ENCODE measurements at regions not wholly inside any gene's neighbourhood (a gene's known extent, or its start where the extent isn't known, plus 50 kb on each side); places are given as distances from the start of the nearest gene placed in this dataset.
A peak's percentile ranks its signal among the peaks of the same experiment; 100 is the strongest.

DNA sequence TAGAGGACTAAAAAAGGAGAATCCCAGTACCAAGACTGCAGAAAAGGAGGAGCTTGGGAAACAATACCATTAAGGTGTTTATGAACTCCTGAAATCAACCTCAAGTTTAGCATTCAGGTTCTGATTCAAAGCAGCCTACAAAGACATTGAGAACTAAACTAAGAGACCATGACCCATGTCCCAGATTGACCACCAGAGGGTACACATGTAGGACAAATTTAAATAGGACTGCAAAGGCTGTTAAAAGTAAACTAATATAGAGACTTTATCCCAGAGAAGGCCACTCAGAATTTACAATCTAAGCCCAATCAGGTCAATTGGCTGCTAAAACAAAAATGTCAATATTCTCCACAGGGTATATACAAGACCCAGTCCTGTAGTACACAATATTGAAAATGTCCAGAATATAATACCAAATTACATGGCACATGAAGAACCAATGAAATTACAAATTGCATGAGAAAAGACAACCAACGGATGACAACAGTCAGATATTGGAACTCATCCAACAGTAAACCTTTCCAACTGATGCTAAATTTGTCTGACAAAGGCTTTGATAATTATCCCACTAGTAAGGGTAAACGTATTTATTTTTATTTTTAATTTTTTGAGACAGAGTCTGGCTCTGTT is 682.4 kb downstream of the UQCRFS1 start:
- Histone ChIP-seq H3K36me3 (ENCODE audit: insufficient read depth in 1 of 2, low read depth in 1 of 2) (no peaks in the 10 kb centered on the region), H3K27ac (no peak overlapping the region), H3K9me3 (no peaks in the 10 kb centered on the region), H3K4me3 (no peak overlapping the region), H3K27me3 (ENCODE audit: insufficient read depth in 3 of 3, low read length in 2 of 3) (no peaks in the 10 kb centered on the region), H3K4me1 (no peaks in the 10 kb centered on the region)
- ATAC-seq (no peak), DNase-seq (no peak)
- 35 to 49% (median 37%) methylated on average over 2 of the region's 2 CpGs for WGBS, 3 donors
- intact Hi-C loops (cut with DNase I): no loop called here
- TF ChIP-seq, protein P1, sequence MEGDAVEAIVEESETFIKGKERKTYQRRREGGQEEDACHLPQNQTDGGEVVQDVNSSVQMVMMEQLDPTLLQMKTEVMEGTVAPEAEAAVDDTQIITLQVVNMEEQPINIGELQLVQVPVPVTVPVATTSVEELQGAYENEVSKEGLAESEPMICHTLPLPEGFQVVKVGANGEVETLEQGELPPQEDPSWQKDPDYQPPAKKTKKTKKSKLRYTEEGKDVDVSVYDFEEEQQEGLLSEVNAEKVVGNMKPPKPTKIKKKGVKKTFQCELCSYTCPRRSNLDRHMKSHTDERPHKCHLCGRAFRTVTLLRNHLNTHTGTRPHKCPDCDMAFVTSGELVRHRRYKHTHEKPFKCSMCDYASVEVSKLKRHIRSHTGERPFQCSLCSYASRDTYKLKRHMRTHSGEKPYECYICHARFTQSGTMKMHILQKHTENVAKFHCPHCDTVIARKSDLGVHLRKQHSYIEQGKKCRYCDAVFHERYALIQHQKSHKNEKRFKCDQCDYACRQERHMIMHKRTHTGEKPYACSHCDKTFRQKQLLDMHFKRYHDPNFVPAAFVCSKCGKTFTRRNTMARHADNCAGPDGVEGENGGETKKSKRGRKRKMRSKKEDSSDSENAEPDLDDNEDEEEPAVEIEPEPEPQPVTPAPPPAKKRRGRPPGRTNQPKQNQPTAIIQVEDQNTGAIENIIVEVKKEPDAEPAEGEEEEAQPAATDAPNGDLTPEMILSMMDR (IDR thresholded peaks at IDR 0.05): no peak

GRCh38 chr19:28526038-28526437 is 686.9 kb downstream of the UQCRFS1 start:
- TF ChIP-seq, protein P1 (IDR thresholded peaks at IDR 0.05): no peak
- DNase-seq: no peak
- ATAC-seq: no peak
- Histone ChIP-seq H3K27me3 (ENCODE audit: insufficient read depth in 3 of 3, low read length in 2 of 3) (no peaks in the 10 kb centered on the region), H3K4me3 (no peak overlapping the region), H3K9me3 (no peaks in the 10 kb centered on the region), H3K4me1 (peaks cover 23% of the 10 kb centered on the region), H3K27ac (peak overlapping the region; percentile 41), H3K36me3 (ENCODE audit: insufficient read depth in 1 of 2, low read depth in 1 of 2) (no peaks in the 10 kb centered on the region)
- intact Hi-C loops (cut with DNase I): no loop called here
- 73 to 76% (median 73%) methylated on average over 2 of the region's 2 CpGs for WGBS, 3 donors

GRCh38 chr19:28523619-28524018 is 689.3 kb downstream of the UQCRFS1 start:
- Histone ChIP-seq H3K9me3 (no peaks in the 10 kb centered on the region), H3K4me1 (peaks cover 44% of the 10 kb centered on the region), H3K4me3 (no peak overlapping the region), H3K27ac (peak overlapping the region; percentile 76), H3K27me3 (ENCODE audit: insufficient read depth in 3 of 3, low read length in 2 of 3) (no peaks in the 10 kb centered on the region), H3K36me3 (ENCODE audit: insufficient read depth in 1 of 2, low read depth in 1 of 2) (no peaks in the 10 kb centered on the region)
- 25 to 44% (median 29%) methylated on average over 4 of the region's 4 CpGs for WGBS, 3 donors
- DNase-seq (no peak), ATAC-seq (peak in 3 of 4 donors; percentile 48 to 52 (median 48))
- intact Hi-C loops (cut with DNase I): loop anchor here in 1 of 2 donors (2.0 kb wide), 1 partner anchor 57 kb away; no protein-coding TSS in a partner anchor
- TF ChIP-seq, protein P1 (IDR thresholded peaks at IDR 0.05): no peak

- no peaks in the 10 kb centered on the region for H3K36me3 ChIP-seq (ENCODE audit: insufficient read depth in 1 of 2, low read depth in 1 of 2)
- peaks cover 44% of the 10 kb centered on the region for H3K4me1 ChIP-seq
- WGBS, 3 donors: 61 to 74% (median 74%) methylated on average over 8 of the region's 8 CpGs
- ATAC-seq: no peak
- no peak for DNase-seq
- no peaks in the 10 kb centered on the region for H3K9me3 ChIP-seq
- intact Hi-C loops (cut with DNase I): loop anchor here in 1 of 2 donors (2.0 kb wide), 1 partner anchor 56 kb away; no protein-coding TSS in a partner anchor
- TF ChIP-seq, protein P1 (IDR thresholded peaks at IDR 0.05): no peak
- H3K4me3 ChIP-seq: no peak overlapping the region
- H3K27ac ChIP-seq: peak overlapping the region; percentile 76
- H3K27me3 ChIP-seq (ENCODE audit: insufficient read depth in 3 of 3, low read length in 2 of 3): no peaks in the 10 kb centered on the region
Observed at GRCh38 chr19:28522545-28522922, 690.4 kb downstream of the UQCRFS1 start.

All from psoas muscle (tissue), 7 donors.